Tibial nerve (tissue), 4 donors: ENCODE measurements at regions not wholly inside any gene's neighbourhood (a gene's known extent, or its start where the extent isn't known, plus 50 kb on each side); places are given as distances from the start of the nearest gene placed in this dataset.

ENCODE experiments used
- EP300 ChIP-seq, 2 donors: sonication (generic); formaldehyde crosslinking; IDR thresholded peaks; one replicate each; pipeline ENCODE4 v1.6.1; 2017; ENCODE audit warnings: antibody characterized with exemption in 2 of 2, mild to moderate bottlenecking in 1 of 2
- POLR2A ChIP-seq, 2 donors: fragments of 450-650 bp; IDR thresholded peaks; one replicate each; pipeline ENCODE4 v1.6.1; 2017; ENCODE audit warnings: antibody characterized with exemption in 2 of 2, mild to moderate bottlenecking in 2 of 2, moderate library complexity in 2 of 2
- TF ChIP-seq, protein P1 (sequence below), 5 experiments: fragments of 200-600 bp in 3 of 5; fragments of 450-650 bp in 2 of 5; sonication (generic) in 3 of 5; IDR thresholded peaks; one replicate each; pipeline ENCODE4 v1.5.1; 2016 to 2019; ENCODE audit warnings: antibody characterized with exemption in 5 of 5, mild to moderate bottlenecking in 3 of 5, moderate library complexity in 2 of 5

DNA sequence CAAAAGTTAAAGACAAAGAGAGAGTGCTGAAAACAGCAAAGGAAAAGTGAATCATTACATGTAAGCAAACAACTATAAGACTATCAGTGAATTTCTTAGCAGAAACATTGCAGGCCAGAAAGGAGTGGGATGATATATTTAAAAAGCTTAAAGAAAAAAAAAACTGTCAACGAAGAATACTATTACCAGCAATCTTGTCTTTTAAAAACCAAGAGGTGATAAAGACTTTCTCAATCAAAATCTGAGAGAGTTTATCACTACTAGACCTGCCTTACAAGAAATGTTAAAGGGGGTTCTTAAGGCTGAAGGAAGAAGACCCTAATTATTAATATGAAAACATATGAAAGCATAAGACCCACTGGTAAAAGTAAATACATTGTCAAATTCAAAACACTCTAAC is 132.5 kb upstream of the ZCCHC13 start:
- TF ChIP-seq, protein P1, sequence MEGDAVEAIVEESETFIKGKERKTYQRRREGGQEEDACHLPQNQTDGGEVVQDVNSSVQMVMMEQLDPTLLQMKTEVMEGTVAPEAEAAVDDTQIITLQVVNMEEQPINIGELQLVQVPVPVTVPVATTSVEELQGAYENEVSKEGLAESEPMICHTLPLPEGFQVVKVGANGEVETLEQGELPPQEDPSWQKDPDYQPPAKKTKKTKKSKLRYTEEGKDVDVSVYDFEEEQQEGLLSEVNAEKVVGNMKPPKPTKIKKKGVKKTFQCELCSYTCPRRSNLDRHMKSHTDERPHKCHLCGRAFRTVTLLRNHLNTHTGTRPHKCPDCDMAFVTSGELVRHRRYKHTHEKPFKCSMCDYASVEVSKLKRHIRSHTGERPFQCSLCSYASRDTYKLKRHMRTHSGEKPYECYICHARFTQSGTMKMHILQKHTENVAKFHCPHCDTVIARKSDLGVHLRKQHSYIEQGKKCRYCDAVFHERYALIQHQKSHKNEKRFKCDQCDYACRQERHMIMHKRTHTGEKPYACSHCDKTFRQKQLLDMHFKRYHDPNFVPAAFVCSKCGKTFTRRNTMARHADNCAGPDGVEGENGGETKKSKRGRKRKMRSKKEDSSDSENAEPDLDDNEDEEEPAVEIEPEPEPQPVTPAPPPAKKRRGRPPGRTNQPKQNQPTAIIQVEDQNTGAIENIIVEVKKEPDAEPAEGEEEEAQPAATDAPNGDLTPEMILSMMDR (IDR thresholded peaks at IDR 0.05): no peak
- no peak for TF ChIP-seq EP300 (IDR thresholded peaks at IDR 0.05)
- no peak for TF ChIP-seq POLR2A (IDR thresholded peaks at IDR 0.05)
